EH (cell line): ENCODE measurements at regions not wholly inside any gene's neighbourhood (a gene's known extent, or its start where the extent isn't known, plus 50 kb on each side); places are given as distances from the start of the nearest gene placed in this dataset.
"Not testable (repeated sequence)": the region's sequence is repeated elsewhere in the genome, so short reads cannot be mapped to it uniquely, and the experiment has no call there.

ENCODE experiments used
- DNase-seq: peaks from one replicate; pipeline ENCODE4 v3.0.0-alpha.2; 2015; ENCODE audit warnings: low read depth

- not testable (repeated sequence) for DNase-seq
Observed at GRCh38 chr15:20267051-20267730, 274.4 kb downstream of the GOLGA6L6 start.

- DNase-seq: not testable (repeated sequence)
Observed at GRCh38 chr15:20265710-20266109, 275.9 kb downstream of the GOLGA6L6 start.

GRCh38 chr15:20261321-20262280, 280.0 kb downstream of the GOLGA6L6 start:
- DNase-seq: not testable (repeated sequence)

GRCh38 chr15:20260650-20261049, 280.9 kb downstream of the GOLGA6L6 start:
- DNase-seq: not testable (repeated sequence)

GRCh38 chr15:20259559-20260190, 281.9 kb downstream of the GOLGA6L6 start:
- not testable (repeated sequence) for DNase-seq

- not testable (repeated sequence) for DNase-seq
Observed at GRCh38 chr15:20256394-20256793, 285.2 kb downstream of the GOLGA6L6 start.

GRCh38 chr15:20255641-20256040, 286.0 kb downstream of the GOLGA6L6 start:
- not testable (repeated sequence) for DNase-seq

- not testable (repeated sequence) for DNase-seq
Observed at GRCh38 chr15:20253047-20253615, 288.5 kb downstream of the GOLGA6L6 start.

- DNase-seq: not testable (repeated sequence)
Observed at GRCh38 chr15:20252040-20252439, 289.6 kb downstream of the GOLGA6L6 start.

- not testable (repeated sequence) for DNase-seq
Observed at GRCh38 chr15:20251214-20252005, 290.2 kb downstream of the GOLGA6L6 start.

GRCh38 chr15:20250206-20250605, 291.4 kb downstream of the GOLGA6L6 start:
- DNase-seq: not testable (repeated sequence)

GRCh38 chr15:20249677-20249970, 292.0 kb downstream of the GOLGA6L6 start:
- not testable (repeated sequence) for DNase-seq

- DNase-seq: not testable (repeated sequence)
Observed at GRCh38 chr15:20248434-20248833, 293.2 kb downstream of the GOLGA6L6 start.

GRCh38 chr15:20247137-20247536, 294.5 kb downstream of the GOLGA6L6 start:
- DNase-seq: not testable (repeated sequence)

- DNase-seq: not testable (repeated sequence)
Observed at GRCh38 chr15:20246624-20247023, 295.0 kb downstream of the GOLGA6L6 start.

GRCh38 chr15:20245856-20246255, 295.7 kb downstream of the GOLGA6L6 start:
- DNase-seq: not testable (repeated sequence)

GRCh38 chr15:20244792-20245191, 296.8 kb downstream of the GOLGA6L6 start:
- DNase-seq: not testable (repeated sequence)

- DNase-seq: not testable (repeated sequence)
Observed at GRCh38 chr15:20243486-20244240, 297.9 kb downstream of the GOLGA6L6 start.

- DNase-seq: not testable (repeated sequence)
Observed at GRCh38 chr15:20240366-20240917, 301.2 kb downstream of the GOLGA6L6 start.

- DNase-seq: not testable (repeated sequence)
Observed at GRCh38 chr15:20239186-20239585, 302.4 kb downstream of the GOLGA6L6 start.
